H4 (cell line): ENCODE measurements at regions not wholly inside any gene's neighbourhood (a gene's known extent, or its start where the extent isn't known, plus 50 kb on each side); places are given as distances from the start of the nearest gene placed in this dataset.

Experiments
- DNase-seq: peaks from one replicate; pipeline ENCODE4 v3.0.0-alpha.2; 2015; ENCODE audit warnings: low spot score

- DNase-seq = no peak
These were observed 1383.3 kb upstream of the CDH2 start for GRCh38 chr18:29560270-29560669.

GRCh38 chr18:29556070-29556469, 1379.1 kb upstream of the CDH2 start:
- no peak for DNase-seq

GRCh38 chr18:29549759-29550158, 1372.8 kb upstream of the CDH2 start:
- DNase-seq = no peak

- DNase-seq = no peak
These were observed 1370.7 kb upstream of the CDH2 start for GRCh38 chr18:29547626-29548025.

GRCh38 chr18:29540548-29540947, 1363.6 kb upstream of the CDH2 start:
- DNase-seq = no peak

GRCh38 chr18:29531746-29532145, 1354.8 kb upstream of the CDH2 start:
- no peak for DNase-seq

- no peak for DNase-seq
These were observed 1346.4 kb upstream of the CDH2 start for GRCh38 chr18:29523371-29523770.

- no peak for DNase-seq
These were observed 1335.8 kb upstream of the CDH2 start for GRCh38 chr18:29512761-29513160.

- DNase-seq = no peak
These were observed 1335.3 kb upstream of the CDH2 start for GRCh38 chr18:29512203-29512602.

- DNase-seq = peak; percentile 50
These were observed 1325.0 kb upstream of the CDH2 start for GRCh38 chr18:29501952-29502351.

- DNase-seq = no peak
These were observed 1319.3 kb upstream of the CDH2 start for GRCh38 chr18:29496152-29496680.

- no peak for DNase-seq
These were observed 1317.4 kb upstream of the CDH2 start for GRCh38 chr18:29494371-29494770.

- DNase-seq = no peak
These were observed 1315.0 kb upstream of the CDH2 start for GRCh38 chr18:29491907-29492306.

- no peak for DNase-seq
These were observed 1311.7 kb upstream of the CDH2 start for GRCh38 chr18:29488617-29489016.

- no peak for DNase-seq
These were observed 1288.6 kb upstream of the CDH2 start for GRCh38 chr18:29465526-29465925.

GRCh38 chr18:29459972-29460371, 1283.0 kb upstream of the CDH2 start:
- DNase-seq = no peak

GRCh38 chr18:29457316-29457889, 1280.5 kb upstream of the CDH2 start:
- no peak for DNase-seq

GRCh38 chr18:29449424-29449823, 1272.5 kb upstream of the CDH2 start:
- no peak for DNase-seq

- no peak for DNase-seq
These were observed 1262.5 kb upstream of the CDH2 start for GRCh38 chr18:29439398-29439797.

GRCh38 chr18:29436459-29436858, 1259.5 kb upstream of the CDH2 start:
- no peak for DNase-seq

GRCh38 chr18:29434650-29435049, 1257.7 kb upstream of the CDH2 start:
- DNase-seq = no peak

- DNase-seq = no peak
These were observed 1253.5 kb upstream of the CDH2 start for GRCh38 chr18:29430416-29430815.

- no peak for DNase-seq
These were observed 1241.2 kb upstream of the CDH2 start for GRCh38 chr18:29418136-29418535.

- DNase-seq = no peak
These were observed 1230.1 kb upstream of the CDH2 start for GRCh38 chr18:29406996-29407395.
